Fibroblast of the conjunctiva (primary cell): ENCODE measurements at regions not wholly inside any gene's neighbourhood (a gene's known extent, or its start where the extent isn't known, plus 50 kb on each side); places are given as distances from the start of the nearest gene placed in this dataset.
"Not testable (repeated sequence)": the region's sequence is repeated elsewhere in the genome, so short reads cannot be mapped to it uniquely, and the experiment has no call there.

ENCODE experiments used
- DNase-seq: peaks from one replicate; pipeline ENCODE4 v3.0.0-alpha.2; 2010; ENCODE audit warnings: low read depth

DNA sequence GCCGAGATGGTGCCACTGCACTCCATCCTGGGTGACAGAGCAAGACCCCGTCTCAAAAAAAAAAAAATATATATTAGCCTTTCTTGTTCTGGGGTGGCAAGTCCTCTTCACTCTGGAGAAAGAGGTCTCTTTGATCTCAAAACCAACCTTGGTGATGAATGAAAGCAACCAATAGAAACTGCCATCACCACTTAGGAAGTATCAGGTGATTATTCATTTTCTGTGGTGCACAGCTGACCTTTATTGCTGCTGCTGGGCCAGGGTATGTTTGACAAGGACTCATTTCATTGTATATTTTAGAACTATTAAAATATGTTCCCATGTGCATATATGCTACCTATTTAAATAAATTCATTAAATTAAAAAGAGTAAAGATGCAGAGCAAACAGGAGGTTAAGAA lies 76.0 kb upstream of the KIT start:
- no peak for DNase-seq

DNA sequence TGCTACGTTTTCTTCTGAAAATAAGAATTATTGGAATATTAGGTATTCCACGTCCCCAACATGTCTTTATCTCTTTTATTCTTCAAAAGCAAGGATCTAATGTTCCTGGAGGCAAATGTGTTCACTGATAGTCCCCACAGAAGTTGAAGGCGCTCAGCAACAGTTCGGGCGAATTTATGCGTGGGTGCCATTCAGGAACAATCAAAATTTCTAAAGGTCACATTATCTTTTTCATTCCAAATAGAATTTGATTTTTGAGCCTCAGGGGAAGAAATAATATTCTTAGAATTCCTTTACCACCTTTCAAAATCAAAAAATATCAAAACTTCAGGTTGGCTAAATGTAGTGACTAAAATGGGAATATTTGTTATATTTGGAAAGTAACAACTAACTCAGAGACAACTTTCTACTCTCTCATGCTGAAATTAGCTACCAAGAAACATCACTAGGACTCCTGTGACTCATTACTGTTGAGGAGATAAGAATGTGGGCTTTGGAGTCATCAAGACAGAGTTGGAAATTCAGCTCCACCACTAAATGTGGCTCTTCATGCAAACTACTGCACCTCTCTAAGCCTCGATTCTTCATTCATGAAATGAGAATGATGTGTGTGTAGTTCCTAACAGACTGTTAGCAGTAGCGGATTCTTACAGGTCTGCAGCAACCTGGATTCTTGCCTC lies 72.3 kb upstream of the KIT start:
- DNase-seq = no peak

DNA sequence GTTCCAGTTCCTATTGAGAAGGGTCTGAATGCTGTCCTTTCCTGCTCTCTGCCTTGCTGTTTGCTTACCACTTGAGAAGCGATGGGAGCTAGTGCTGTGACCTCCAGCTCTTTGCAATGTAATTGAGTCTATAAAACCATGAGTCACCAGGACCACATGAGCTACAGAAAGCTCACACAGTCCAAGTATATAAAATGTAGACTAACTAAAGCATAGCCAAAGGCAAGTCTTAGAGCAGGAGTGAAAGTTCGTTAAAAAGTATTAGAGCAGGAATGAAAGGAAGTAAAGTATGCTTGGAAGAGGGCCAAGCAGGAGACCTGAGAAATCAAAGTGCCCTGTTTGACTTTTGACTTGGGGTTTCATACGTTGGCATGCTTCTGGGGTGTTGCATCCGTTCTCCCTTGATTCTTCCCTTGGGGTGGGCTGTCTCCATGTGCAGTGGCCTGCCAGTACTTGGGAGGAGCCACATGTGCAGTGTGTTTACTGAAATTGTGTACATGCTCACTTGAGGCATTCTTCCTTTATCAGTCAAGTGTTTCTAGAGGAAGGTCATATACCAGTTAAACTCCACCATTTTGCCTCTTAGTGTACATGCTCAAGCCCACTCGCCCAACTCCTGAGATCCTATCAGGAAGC lies 71.3 kb upstream of the KIT start:
- no peak for DNase-seq

DNA sequence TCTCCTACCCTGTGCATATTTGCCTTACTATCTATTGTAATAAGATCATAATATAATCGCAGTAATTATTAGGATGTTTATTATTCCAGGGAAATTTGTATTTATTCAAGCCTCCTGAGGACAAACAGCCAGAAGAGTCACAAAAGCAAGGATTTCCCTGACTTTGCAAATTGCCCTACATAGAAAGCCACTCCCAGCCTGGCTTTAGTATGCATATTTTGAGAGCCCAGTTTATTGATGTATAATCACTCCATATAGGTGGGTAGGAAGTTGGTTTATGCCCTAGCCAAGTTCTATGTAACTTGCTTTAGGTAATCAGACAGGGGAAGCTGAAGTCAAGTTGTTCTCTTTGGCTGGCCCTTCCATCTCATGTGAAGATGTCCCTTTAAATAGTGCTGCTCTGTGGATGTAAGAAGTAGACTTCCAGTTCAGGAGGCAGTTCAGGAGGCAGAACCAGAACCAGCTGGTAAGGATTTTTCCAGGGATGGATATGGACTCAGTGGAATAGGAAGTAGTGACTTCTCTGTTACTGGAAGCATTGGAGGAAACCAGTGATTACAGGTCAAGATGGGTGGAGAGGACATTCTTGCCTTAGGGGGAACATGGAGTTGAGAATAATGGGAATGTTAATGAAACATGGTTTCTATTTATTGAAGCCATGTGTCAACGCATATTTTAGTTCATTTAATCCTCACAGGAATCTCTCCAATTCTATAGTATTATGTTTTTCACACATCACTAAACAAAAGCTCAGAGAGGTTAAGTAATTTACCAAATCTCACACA lies 70.5 kb upstream of the KIT start:
- DNase-seq = no peak

DNA sequence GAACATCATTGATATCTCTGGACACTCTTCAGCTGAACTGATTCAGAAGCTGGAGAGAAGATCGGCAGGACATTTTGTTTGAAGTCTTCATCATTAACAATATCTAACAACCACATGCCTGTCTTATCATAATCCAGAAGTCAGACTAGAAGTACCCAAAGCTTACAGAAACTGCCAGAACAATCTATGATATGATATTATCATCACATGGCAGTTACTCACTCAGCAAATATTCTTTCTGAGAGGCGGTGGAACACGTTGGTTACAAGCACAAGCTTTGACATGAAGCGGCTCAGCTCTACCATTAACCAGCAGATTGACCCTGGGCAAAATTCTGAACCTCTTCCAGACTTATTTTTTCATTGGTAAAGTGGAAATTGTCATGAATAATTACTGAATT lies 69.4 kb upstream of the KIT start:
- DNase-seq = no peak

DNA sequence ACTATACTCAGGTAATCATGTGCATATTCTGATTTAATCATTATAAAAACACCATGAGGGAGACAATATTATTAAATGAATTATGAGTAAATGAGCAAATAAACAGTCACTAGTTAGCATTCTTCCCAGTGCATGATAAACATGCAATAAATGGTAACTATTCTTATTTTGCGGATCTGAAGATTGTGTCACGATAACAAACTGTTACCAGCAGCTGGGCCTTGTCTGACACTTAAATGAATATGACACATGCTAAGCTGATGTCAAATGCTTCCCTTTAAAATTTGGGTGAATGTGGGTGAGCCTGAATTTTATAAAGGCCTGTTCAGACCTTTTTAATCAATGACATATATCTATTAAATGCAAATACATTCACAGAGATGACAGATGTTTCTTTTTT lies 68.2 kb upstream of the KIT start:
- no peak for DNase-seq

DNA sequence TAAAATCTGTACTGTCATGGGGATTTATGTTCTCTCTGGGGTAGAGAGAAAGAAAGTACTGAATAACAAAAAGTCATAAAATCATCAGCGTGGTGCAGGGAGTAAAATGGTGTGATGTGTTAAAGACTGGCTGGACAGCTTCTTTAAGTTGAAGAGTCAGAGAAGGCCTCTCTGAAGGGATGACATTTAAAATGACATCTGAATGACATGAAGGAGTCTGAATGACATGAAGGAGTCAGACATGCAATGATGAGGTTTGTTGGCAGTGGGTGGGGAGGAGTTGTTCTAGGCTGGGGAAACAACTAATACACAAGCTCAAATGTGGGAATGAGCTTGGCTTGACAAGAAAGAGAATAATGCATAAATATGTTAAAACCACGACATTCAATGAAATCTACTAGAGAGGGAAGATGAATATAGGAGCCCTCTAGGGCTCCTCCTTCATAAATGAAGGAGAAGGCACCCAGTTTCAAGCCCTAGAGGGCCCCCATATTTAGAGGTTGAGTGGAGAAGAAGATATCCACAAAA lies 63.9 kb upstream of the KIT start:
- DNase-seq = no peak

DNA sequence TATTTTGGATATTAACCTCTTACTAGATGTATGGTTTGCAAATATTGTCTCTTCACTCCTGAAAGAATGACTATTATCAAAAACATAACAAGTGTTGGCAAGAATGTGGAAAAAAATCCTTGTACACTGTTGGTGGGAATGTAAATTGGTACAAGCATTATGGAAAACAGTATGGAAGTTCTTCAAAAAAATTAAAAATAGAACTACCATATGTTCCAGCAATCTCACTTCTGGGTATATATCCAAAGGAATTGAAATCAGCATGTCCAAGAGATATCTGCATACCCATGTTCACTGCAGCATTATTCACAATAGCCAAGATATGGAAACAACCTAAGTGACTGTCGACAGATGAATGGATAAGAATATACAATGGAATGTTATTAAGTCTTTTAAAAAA lies 61.6 kb upstream of the KIT start:
- DNase-seq = no peak

DNA sequence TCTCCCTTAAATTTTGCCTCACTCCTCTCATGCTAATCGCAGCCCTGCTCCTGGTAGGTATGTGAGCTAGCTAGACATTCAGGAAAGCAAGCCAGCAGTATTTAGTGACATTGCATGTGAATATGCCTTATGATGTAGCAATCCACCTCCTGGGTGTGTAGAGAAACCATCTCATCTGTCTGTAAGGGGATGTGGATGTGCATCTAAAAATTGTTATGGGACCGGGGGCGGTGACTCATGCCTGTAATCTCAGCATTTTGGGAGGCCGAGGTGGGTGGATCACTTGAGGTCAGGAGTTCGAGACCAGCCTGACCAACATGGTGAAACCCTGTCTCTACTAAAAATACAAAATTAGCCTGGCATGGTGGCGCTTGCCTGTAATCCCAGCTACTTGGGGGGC lies 60.1 kb upstream of the KIT start:
- not testable (repeated sequence) for DNase-seq

DNA sequence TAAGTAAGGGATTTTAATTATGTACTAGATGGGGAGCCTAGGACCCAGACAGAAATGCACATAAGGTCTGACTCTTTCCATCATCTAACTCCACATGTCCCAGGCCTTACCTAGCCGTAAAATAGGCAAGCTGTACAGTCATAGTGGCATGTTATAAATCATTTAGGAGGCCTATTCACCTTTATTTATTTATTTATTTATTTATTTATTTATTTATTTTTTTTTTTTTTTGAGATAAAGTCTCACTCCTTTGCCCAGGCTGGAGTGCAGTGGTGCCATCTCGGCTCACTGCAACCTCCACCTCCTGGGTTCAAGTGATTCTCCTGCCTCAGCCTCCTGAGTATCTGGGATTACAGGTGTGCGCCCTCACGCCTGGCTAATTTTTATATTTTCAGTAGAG lies 55.6 kb upstream of the KIT start:
- DNase-seq = not testable (repeated sequence)

DNA sequence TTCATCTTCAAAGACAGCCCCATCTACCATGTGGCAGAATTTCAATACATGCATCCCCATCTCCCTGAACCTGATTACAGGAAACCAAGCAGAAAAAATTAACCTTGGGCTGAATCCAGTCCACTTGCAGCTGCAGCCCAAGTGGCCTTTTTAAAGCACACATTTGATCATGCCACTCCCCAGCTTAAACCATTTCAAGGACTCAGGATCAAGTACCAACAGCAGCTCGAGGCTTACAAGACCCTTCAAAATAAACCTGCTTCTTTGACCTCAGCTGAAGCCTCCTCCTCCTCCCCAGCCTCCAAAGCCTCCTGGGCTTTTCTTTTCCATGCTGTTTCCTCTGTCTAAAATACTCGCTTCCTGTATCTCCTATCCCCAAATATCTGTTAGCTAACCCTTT lies 50.7 kb upstream of the KIT start:
- DNase-seq = no peak

DNA sequence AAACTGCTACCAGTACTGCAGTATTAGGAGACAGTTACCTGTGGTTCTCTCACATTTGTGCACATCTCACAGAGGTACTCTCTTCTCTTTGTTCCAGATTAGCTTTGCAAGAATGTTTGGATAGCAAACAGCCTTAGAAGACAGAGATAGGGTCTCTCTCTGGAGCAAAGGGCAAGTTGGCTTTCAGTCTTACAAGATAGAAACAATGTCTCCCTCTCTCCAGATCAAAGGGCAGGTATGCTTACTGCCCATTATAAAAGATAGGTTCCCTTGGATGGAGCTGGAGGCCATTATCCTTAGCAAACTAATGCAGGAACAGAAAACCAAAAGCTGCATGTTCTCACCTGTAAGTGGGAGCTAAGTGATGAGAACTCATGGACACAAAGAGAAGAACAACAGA lies 50.2 kb upstream of the KIT start:
- DNase-seq = no peak
